ENCODE measurements at regions not wholly inside any gene's neighbourhood (a gene's known extent, or its start where the extent isn't known, plus 50 kb on each side); places are given as distances from the start of the nearest gene placed in this dataset.

- TF ChIP-seq, protein P1, sequence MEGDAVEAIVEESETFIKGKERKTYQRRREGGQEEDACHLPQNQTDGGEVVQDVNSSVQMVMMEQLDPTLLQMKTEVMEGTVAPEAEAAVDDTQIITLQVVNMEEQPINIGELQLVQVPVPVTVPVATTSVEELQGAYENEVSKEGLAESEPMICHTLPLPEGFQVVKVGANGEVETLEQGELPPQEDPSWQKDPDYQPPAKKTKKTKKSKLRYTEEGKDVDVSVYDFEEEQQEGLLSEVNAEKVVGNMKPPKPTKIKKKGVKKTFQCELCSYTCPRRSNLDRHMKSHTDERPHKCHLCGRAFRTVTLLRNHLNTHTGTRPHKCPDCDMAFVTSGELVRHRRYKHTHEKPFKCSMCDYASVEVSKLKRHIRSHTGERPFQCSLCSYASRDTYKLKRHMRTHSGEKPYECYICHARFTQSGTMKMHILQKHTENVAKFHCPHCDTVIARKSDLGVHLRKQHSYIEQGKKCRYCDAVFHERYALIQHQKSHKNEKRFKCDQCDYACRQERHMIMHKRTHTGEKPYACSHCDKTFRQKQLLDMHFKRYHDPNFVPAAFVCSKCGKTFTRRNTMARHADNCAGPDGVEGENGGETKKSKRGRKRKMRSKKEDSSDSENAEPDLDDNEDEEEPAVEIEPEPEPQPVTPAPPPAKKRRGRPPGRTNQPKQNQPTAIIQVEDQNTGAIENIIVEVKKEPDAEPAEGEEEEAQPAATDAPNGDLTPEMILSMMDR (IDR thresholded peaks at IDR 0.05): no peak
- TF ChIP-seq POLR2A (IDR thresholded peaks at IDR 0.05): no peak
Measured at GRCh38 chr5:18119156-18119785, 485.0 kb downstream of the TAF11L14 start.

Data from Peyer's patch (tissue), 4 donors.